Mesendoderm (in vitro differentiated cells): ENCODE measurements at regions not wholly inside any gene's neighbourhood (a gene's known extent, or its start where the extent isn't known, plus 50 kb on each side); places are given as distances from the start of the nearest gene placed in this dataset.

Experiments
- DNase-seq: peaks from one replicate; pipeline ENCODE4 v3.0.0; 2013
- H2AK5ac ChIP-seq: 2 replicates; pipeline ENCODE4 v1.6.1; 2013; ENCODE audit warnings: low read length, inconsistent platforms
- H2BK120ac ChIP-seq: 2 replicates; pipeline ENCODE4 v1.6.1; 2013; ENCODE audit warnings: low read depth, mild to moderate bottlenecking, low read length, moderate library complexity, mixed read lengths
- H2BK15ac ChIP-seq: replicated peaks from 2 replicates; pipeline ENCODE4 v1.6.1; 2013; ENCODE audit warnings: low read depth, mild to moderate bottlenecking, moderate library complexity
- H2BK5ac ChIP-seq: 2 replicates; pipeline ENCODE4 v1.6.1; 2013; ENCODE audit warnings: low read length, inconsistent platforms
- H3K18ac ChIP-seq: 2 replicates; pipeline ENCODE4 v1.6.1; 2013; ENCODE audit warnings: mild to moderate bottlenecking, low read length, mixed read lengths
- H3K23ac ChIP-seq: one replicate; pipeline ENCODE4 v1.6.1; 2013; ENCODE audit warnings: low read length
- H3K27ac ChIP-seq: 2 replicates; pipeline ENCODE4 v1.5.1; 2013; ENCODE audit warnings: low read depth, mild to moderate bottlenecking, inconsistent platforms, low read length, moderate library complexity
- H3K27me3 ChIP-seq: 2 replicates; pipeline ENCODE4 v1.6.1; 2013; ENCODE audit warnings: low read length, control low read depth, mild to moderate bottlenecking, inconsistent platforms; ENCODE audit not compliant: insufficient read depth, poor library complexity
- H3K36me3 ChIP-seq: 2 replicates; pipeline ENCODE4 v1.6.1; 2013; ENCODE audit warnings: low read length, inconsistent platforms; ENCODE audit not compliant: control insufficient read depth, insufficient read depth
- H3K4ac ChIP-seq: one replicate; pipeline ENCODE4 v1.6.1; 2013; ENCODE audit warnings: low read depth, mild to moderate bottlenecking, low read length, moderate library complexity
- H3K4me1 ChIP-seq: 2 replicates; pipeline ENCODE4 v1.6.1; 2013; ENCODE audit warnings: low read depth, low read length, inconsistent platforms; ENCODE audit not compliant: control insufficient read depth
- H3K4me2 ChIP-seq: 2 replicates; pipeline ENCODE4 v1.6.1; 2013; ENCODE audit warnings: low read length
- H3K4me3 ChIP-seq: 2 replicates; pipeline ENCODE4 v1.5.1; 2013; ENCODE audit warnings: mild to moderate bottlenecking, low read length
- H3K56ac ChIP-seq: one replicate; pipeline ENCODE4 v1.6.1; 2013; ENCODE audit warnings: low read length
- H3K79me1 ChIP-seq: 2 replicates; pipeline ENCODE4 v1.6.1; 2013; ENCODE audit warnings: low read length, inconsistent platforms
- H3K79me2 ChIP-seq: 2 replicates; pipeline ENCODE4 v1.6.1; 2013; ENCODE audit warnings: mild to moderate bottlenecking, low read length; ENCODE audit not compliant: control insufficient read depth, insufficient read depth
- H3K9ac ChIP-seq: 2 replicates; pipeline ENCODE4 v1.6.1; 2013; ENCODE audit warnings: low read length, inconsistent platforms
- H4K5ac ChIP-seq: one replicate; pipeline ENCODE4 v1.6.1; 2013; ENCODE audit warnings: low read length
- H4K8ac ChIP-seq: one replicate; pipeline ENCODE4 v1.6.1; 2013; ENCODE audit warnings: low read depth, mild to moderate bottlenecking, control low read depth, low read length, moderate library complexity
- WGBS: extraction: QIAGEN DNeasy Blood & Tissue Kit; methylation state at CpG from one replicate; pipeline ENCODE4 v1.1.7; 2013; ENCODE audit warnings: low lambda C conversion rate, missing lambda C conversion rate; ENCODE audit not compliant: insufficient coverage; ENCODE audit errors: extremely low coverage; 5-methylcytosine and 5-hydroxymethylcytosine counted together

DNA sequence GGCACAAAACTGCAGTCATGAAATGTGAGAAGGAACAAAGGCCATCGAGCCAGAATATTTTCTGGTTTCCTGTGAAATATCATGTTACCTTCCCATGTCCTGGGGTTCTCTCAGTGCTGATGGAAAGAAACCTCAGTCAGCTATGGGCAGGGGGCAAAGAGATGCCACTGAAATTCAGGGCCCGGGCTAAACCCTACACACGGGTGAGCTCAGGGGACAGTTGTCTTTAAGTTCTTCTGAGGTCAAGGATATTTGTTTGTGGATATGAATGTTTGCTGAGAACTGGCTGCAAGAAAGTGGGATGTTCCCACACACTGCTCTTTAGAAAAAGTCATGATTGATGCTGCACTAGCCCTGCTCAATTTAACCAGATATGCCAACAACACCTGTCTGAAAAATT is 187.2 kb downstream of the MEX3B start:
- Histone ChIP-seq H3K9ac (no peak overlapping the region), H2BK5ac (no peak overlapping the region), H3K79me1 (no peaks in the 10 kb centered on the region), H2BK15ac (no peak overlapping the region), H3K27me3 (no peaks in the 10 kb centered on the region), H2BK120ac (no peak overlapping the region), H4K5ac (no peak overlapping the region), H4K8ac (no peak overlapping the region), H3K23ac (no peak overlapping the region), H3K4ac (no peak overlapping the region), H3K4me2 (no peak overlapping the region), H3K4me1 (no peaks in the 10 kb centered on the region), H3K4me3 (no peak overlapping the region), H3K79me2 (no peaks in the 10 kb centered on the region), H3K18ac (no peak overlapping the region), H3K36me3 (no peaks in the 10 kb centered on the region), H2AK5ac (no peak overlapping the region), H3K27ac (no peak overlapping the region), H3K56ac (no peak overlapping the region)
- WGBS, result no CpG with 5 or more reads among the region's 3 CpGs
- no peak for DNase-seq

DNA sequence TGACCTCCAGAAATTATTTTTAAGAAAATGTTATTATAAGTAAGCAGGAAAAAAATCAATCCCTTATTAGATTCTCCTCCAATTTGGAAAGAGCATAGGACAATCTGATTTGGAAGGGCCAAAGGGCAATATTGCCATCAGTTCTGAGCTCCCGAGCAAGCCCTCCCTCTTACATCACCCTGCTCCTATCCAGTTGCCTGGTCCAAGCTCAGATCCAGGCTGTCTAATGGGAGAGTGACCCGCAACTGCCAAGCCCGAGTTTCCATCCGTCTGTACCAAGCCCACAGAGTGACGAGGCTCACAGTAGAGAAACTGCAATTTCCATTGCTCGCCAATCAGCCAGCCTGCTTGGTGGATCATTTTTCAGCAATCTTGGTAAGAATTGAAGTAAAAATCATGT is 187.7 kb downstream of the MEX3B start:
- Histone ChIP-seq H2AK5ac (no peak overlapping the region), H3K4me3 (no peak overlapping the region), H3K18ac (no peak overlapping the region), H4K8ac (no peak overlapping the region), H2BK120ac (no peak overlapping the region), H3K79me1 (no peaks in the 10 kb centered on the region), H3K27ac (no peak overlapping the region), H3K56ac (no peak overlapping the region), H3K23ac (no peak overlapping the region), H3K4ac (no peak overlapping the region), H4K5ac (no peak overlapping the region), H2BK5ac (no peak overlapping the region), H3K9ac (no peak overlapping the region), H3K79me2 (no peaks in the 10 kb centered on the region), H3K4me2 (no peak overlapping the region), H3K27me3 (no peaks in the 10 kb centered on the region), H2BK15ac (no peak overlapping the region), H3K4me1 (no peaks in the 10 kb centered on the region), H3K36me3 (no peaks in the 10 kb centered on the region)
- no CpG with 5 or more reads among the region's 6 CpGs for WGBS
- no peak for DNase-seq

DNA sequence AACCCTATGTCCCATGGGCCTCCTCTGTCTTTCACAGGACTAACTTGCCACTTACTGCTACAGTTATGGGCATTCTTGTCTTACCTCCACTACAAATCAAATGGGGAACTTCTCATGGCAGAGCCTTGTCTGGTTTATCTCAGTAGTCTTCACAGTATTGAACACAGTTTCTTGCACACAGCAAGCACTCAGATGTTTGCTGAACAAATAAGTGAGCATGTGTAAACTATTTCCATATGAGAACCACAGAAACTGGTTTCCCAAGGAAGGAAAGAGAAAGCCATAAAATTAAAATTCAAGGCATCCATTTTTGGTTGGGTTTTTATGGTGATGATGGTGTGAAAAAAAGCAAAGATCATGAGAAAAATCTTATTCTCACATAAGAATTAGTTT is 189.2 kb downstream of the MEX3B start:
- no peaks in the 10 kb centered on the region for H3K27me3 ChIP-seq
- H3K18ac ChIP-seq, result no peak overlapping the region
- no peaks in the 10 kb centered on the region for H3K36me3 ChIP-seq
- no peak overlapping the region for H4K8ac ChIP-seq
- no peak overlapping the region for H2BK120ac ChIP-seq
- no peak overlapping the region for H3K4me3 ChIP-seq
- no peaks in the 10 kb centered on the region for H3K79me2 ChIP-seq
- no peak overlapping the region for H3K4me2 ChIP-seq
- DNase-seq, result no peak
- no peak overlapping the region for H4K5ac ChIP-seq
- H3K27ac ChIP-seq, result no peak overlapping the region
- no peak overlapping the region for H2BK15ac ChIP-seq
- H3K4ac ChIP-seq, result no peak overlapping the region
- H3K9ac ChIP-seq, result no peak overlapping the region
- H3K56ac ChIP-seq, result no peak overlapping the region
- H2BK5ac ChIP-seq, result no peak overlapping the region
- no peaks in the 10 kb centered on the region for H3K4me1 ChIP-seq
- no peaks in the 10 kb centered on the region for H3K79me1 ChIP-seq
- no peak overlapping the region for H3K23ac ChIP-seq
- H2AK5ac ChIP-seq, result no peak overlapping the region

DNA sequence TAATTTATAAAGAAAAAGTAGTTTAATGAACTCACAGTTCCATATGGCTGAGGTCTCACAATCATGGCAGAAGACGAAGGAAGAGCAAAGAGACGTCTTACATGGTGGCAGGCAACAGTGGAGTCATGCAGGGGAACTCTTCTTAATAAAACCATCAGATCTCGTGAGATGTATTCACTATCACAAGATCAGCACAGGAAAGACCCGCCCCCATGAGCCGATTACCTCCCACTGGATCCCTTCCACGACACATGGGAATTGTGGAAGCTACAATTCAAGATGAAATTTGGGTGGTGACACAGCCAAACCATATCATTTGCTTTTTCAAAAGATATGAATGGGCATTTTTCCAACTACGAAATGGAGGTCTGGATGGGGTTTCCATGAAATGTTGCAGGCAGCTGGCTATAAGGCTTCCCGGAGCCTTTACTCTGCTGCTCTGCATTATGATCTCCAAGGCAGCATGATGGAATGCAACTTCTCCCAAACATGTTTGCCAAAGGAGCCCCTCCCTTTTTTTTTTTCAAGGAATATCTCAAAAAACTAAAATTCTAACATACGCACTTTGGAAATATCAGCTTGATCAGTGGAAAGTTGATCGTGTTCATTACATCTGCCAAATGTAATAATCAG is 189.7 kb downstream of the MEX3B start:
- Histone ChIP-seq H2BK5ac (no peak overlapping the region), H3K4me2 (no peak overlapping the region), H3K36me3 (no peaks in the 10 kb centered on the region), H3K79me2 (no peaks in the 10 kb centered on the region), H3K18ac (no peak overlapping the region), H2BK120ac (no peak overlapping the region), H3K4ac (no peak overlapping the region), H3K27me3 (no peaks in the 10 kb centered on the region), H3K27ac (no peak overlapping the region), H4K8ac (no peak overlapping the region), H3K23ac (no peak overlapping the region), H2BK15ac (no peak overlapping the region), H3K56ac (no peak overlapping the region), H3K9ac (no peak overlapping the region), H2AK5ac (no peak overlapping the region), H4K5ac (no peak overlapping the region), H3K79me1 (no peaks in the 10 kb centered on the region), H3K4me3 (no peak overlapping the region), H3K4me1 (no peaks in the 10 kb centered on the region)
- no peak for DNase-seq
- WGBS, result no CpG with 5 or more reads among the region's 10 CpGs

DNA sequence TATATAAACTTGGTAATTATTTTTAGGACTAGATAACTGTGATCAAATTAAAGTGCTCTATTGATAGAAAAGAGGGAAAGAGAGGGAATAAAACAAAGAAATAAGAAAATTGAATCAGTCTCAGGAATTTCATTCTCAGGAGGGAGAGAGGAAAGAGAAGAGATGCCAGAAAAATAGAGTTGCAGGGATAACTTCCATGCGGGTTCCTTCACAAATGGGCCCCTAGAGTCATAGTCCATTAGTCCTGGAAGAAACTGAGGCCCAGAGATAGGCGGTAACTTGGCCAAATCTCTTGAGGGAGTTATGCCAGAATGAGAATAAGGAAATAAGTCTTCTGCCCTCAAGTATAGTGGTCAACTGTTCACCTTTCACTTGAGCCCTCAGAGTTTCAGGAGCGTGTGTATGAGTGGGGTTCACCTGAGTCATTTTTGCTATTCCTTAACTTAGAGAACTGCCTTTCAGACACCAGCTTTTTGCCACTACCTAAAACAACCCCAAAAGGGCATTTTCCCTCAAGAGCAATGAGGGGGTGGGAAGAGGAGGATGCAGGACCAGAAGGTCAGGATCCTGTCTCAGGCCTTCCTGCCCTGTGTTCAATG is 192.6 kb downstream of the MEX3B start:
- Histone ChIP-seq H3K27ac (no peak overlapping the region), H2BK15ac (no peak overlapping the region), H3K9ac (no peak overlapping the region), H3K18ac (no peak overlapping the region), H2BK5ac (no peak overlapping the region), H3K4me3 (no peak overlapping the region), H2AK5ac (no peak overlapping the region), H3K56ac (no peak overlapping the region), H3K27me3 (no peaks in the 10 kb centered on the region), H3K79me2 (no peaks in the 10 kb centered on the region), H4K5ac (no peak overlapping the region), H3K79me1 (no peaks in the 10 kb centered on the region), H3K36me3 (no peaks in the 10 kb centered on the region), H3K4me1 (no peaks in the 10 kb centered on the region), H2BK120ac (no peak overlapping the region), H4K8ac (no peak overlapping the region), H3K23ac (no peak overlapping the region), H3K4ac (no peak overlapping the region), H3K4me2 (no peak overlapping the region)
- no peak for DNase-seq
- WGBS, result no CpG with 5 or more reads among the region's 3 CpGs
